ENCODE measurements at regions not wholly inside any gene's neighbourhood (a gene's known extent, or its start where the extent isn't known, plus 50 kb on each side); places are given as distances from the start of the nearest gene placed in this dataset.
"Not testable (repeated sequence)": the region's sequence is repeated elsewhere in the genome, so short reads cannot be mapped to it uniquely, and the experiment has no call there.

DNA sequence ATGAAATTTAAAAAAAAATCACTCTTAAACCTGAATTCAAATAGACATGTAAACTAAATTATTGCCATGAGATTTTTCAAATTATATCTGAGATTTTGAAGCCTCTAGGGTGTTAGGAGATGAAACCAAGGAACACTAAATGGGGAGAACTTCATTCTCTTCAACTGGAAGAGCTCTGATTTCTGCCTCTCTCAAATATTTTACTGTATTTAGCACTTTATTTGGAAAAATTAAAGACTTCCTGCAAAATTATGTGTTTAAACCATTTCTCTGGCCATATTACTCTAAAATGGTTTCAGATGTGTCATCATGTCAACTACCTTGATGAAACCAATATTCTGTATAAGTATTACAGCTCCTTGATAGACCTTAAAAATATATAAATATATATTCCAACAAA lies 1571.6 kb upstream of the PRR20A start:
- DNase-seq, result no peak

DNA sequence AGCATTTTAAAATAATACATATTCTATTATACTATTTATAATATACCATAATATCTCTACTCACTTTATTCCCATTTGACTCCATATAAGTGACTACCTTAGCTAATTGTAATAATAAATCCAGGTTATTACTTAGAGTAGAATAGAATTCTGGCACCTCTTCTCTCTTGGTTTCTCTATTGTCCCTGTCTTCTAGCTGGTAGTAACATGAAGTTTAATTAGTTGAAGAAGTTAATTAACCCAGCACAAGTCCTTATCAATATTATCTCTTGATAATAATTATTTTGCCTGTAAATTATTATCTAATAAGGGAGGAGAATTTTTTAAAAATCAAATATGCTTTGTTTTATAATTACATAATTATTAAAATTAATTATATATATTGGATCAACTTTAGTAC lies 1571.2 kb upstream of the PRR20A start:
- no peak for DNase-seq

- DNase-seq, result no peak
These were observed 1570.3 kb upstream of the PRR20A start for GRCh38 chr13:55570371-55570770.

- no peak for DNase-seq
These were observed 1569.4 kb upstream of the PRR20A start for GRCh38 chr13:55571237-55571867.

DNA sequence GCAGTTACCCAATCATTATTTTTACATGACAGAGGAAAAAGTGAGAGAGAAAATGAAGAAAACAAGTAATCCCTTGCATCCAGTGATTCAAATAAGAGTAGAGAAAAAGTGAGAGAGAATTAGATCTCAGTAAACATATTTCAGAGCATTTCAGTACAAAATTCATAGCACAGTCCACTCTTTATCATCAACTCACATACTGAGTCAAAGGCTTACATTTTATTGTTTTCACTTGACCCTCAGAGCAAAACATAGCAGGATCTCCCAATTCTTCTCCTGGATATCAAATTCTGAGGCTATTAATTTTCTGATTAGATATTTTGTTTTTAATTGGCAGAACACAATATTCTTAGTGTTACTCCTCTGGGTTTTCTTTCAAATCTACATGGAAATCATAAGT lies 1568.3 kb upstream of the PRR20A start:
- no peak for DNase-seq

- no peak for DNase-seq
These were observed 1567.9 kb upstream of the PRR20A start for GRCh38 chr13:55572862-55573261.

GRCh38 chr13:55573565-55573964 lies 1567.2 kb upstream of the PRR20A start:
- no peak for DNase-seq

DNA sequence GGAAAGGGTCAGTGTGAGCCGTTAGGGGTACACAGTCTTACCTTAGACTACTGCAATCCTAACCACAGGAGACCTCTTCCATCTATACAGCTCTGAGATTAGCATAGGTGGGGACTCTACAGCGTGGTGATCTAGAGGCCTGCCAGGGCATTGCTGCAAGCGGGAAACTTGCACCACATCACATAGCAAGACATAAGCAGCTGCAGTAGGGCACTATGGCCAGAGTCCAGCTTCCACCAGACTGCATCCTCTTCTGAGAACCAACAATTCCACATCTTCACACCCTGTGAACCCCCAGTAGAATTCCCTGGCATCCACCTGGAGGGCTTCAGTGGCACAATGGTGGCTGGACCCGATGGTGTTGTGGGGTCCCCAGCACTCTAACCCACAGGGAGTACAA lies 1564.3 kb upstream of the PRR20A start:
- DNase-seq, result no peak

DNA sequence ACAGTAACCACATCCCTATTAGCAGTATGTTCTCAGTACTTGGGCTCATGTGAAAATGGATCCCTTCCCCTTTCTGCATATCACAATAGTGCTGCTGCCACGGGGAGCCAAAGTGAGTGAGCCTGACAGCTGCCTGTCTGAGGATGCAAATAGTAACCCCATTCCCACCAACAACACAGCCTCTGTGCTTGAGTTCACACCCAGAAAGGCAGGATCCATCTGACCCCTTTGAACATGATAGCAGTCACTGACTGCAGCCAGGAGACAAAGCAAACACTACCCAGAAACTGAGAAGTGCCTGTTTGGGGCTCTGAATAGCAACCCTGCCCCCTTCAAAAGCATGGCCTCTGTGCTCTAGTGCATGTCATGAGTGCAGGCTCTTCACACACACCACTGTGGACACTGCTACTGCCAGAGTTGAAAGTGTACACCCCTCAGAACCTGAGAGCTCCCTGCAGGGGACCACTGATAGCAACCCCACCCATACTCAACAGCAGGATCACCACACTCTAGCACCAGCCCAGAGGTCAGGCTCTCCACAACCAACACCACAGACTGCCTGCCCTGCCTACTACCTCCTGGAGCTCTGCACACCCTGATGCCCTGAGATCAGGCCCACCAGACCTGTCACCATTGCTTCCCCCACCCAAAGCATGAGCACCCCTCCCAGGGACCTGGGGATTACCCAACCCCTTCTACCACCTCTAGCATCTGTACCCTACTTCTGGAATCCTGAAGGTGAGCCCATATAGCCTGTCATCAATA lies 1563.5 kb upstream of the PRR20A start:
- no peak for DNase-seq

DNA sequence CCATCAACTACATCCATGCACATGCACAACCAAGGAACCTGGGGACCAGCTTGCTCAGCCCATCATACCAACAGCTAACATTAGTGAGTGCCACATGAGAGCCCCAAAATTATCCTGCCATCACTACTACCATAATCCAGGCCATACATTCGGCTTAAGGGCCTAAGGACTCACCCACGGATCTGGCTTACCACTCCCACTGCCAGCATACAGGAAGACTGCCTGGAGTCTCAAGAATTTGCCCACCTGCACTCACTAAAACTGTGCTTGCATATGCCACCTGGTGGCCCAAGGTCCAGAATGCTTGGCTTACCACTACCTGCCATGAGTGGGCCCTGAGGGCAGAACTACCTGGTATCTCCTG lies 1562.9 kb upstream of the PRR20A start:
- no peak for DNase-seq

GRCh38 chr13:55582294-55582693 lies 1558.4 kb upstream of the PRR20A start:
- DNase-seq, result not testable (repeated sequence)

GRCh38 chr13:55583953-55584593 lies 1556.6 kb upstream of the PRR20A start:
- DNase-seq, result no peak

DNA sequence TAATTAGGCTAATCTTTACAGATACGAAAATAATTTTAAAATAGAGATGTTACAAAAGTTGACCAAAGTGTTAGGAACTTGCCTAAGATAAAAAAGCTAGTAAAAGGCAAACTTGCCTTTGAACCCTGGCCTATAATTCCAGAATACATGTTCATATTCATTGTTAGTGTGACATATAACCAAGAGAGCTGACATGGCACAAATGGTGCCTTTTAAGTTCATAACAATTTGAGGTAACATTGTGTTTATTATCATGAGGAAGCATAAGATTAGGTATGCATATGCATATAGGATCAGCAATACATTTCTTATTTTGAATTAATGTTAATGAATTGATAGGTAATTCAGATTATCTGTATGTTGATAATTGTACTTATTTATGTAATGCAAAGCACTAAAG lies 1537.9 kb upstream of the PRR20A start:
- no peak for DNase-seq

DNA sequence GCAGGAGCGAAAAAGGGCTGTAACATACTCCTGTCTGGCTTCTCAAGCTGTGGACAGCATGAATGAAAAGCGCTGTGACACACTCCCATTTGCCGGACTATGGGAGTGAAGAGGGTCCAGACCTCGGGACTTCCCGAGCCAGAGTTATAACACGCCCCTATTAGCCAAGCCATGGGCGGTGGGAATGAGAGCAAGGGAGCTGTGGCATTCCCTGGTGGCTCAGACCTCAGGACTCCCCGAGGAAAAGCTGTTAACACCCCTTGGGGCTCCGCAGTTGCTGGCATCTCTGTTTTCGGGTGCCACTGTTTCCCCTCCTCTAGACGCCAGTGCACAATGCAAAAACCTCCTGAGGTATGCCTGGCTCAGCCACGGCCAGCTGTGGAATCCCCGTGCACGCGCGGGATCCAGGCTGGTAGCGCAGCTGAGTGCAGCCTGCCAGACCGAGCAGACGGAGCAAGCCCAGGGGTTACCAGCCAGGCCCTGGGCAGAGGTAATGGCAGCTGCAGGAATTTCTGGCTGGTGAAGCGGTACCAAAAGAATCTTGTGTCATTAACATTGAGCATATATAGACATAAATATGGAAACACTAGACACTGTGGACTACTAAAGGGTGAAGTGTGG lies 1534.6 kb upstream of the PRR20A start:
- DNase-seq, result no peak

DNA sequence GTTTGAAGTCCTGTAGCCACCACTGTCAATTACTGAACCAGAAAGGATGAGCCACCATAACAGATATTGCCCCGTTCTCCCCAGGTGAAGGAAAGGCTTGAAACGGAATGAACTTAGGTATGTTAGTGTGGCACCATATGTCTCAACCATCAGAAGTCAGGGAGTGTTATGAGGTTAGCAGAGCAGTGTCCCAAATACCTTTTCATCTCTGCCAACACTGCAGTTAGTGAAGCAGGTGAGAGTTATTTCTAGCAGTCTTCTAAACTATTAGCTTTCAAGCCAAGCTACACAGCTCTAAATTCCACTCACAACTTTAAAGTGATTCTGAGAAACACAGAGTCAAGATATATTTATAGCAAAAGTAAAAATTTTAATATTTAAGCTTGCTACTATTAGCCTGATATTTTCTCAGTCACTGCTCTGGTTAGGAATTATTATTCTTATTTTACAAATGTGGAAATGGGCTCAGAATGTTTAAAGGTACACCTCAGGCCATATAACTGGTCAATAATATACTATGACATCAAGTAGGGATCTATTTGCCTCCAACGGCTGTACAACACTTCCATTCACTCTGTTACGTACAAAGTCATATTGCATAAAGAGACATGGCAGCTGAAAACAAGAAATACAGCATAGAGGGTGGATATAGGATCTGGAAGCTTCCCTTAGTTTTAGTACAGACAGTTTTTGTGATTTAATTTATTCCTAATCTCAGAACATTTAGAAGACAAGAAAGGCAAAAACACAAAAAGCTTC lies 1527.1 kb upstream of the PRR20A start:
- DNase-seq, result no peak

GRCh38 chr13:55615081-55615480 lies 1525.6 kb upstream of the PRR20A start:
- DNase-seq, result no peak

DNA sequence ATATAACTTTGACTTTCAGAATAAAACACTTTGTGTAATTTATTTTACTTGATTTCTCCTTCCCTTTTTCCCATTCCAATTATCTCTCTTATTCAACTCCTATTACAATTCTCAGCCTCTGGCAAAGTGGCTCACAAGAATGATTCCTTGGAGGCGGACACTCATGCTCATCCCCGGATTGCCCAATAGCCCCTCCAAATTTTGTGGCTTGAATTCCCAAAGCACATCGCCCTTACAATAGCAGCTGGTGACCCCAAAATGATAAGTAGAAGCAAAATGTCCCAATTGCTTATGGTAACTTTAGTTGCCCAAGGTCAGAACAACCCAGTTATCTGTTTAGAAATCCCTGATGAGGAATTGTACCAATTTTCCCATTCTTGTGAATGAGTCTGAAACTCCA lies 1523.5 kb upstream of the PRR20A start:
- no peak for DNase-seq

DNA sequence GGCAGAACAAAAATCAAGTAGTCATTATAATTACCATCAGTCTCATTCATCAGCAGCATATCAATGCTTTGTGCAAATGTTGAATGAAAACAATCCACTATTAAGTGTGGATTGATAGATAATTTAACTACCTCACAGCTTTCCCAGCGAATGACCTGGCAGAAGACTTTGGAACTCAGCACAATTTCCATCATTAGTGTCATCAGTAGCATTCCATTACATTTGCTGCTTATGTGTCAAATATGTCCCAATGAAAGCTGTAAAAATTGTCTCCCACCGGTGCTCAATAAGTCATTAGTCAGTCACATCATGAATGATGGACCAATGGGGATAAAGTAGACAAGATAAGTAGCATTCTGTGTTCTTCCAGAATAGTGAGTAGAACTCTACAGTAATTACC lies 1513.5 kb upstream of the PRR20A start:
- no peak for DNase-seq

DNA sequence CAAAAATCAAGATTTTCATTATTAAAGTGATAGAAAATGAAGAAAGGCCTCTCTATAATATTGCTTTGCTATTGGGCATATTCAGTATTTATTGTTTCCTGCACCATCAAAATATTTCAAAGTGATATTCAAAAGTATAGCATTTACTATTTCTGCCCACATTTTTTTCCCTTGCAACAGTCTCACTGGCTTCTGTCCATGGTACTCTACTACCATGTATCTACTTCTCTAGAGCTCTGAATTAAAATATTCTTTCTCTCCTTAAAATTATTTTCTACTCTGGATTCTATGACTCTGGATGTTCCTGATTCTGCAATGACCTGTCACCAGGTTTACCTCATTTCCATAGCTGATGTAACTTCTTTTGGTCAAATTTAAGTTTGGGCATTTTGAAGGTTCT lies 1508.3 kb upstream of the PRR20A start:
- no peak for DNase-seq

GRCh38 chr13:55649485-55649884 lies 1491.2 kb upstream of the PRR20A start:
- no peak for DNase-seq

GRCh38 chr13:55652657-55653056 lies 1488.1 kb upstream of the PRR20A start:
- DNase-seq, result no peak

- no peak for DNase-seq
These were observed 1487.2 kb upstream of the PRR20A start for GRCh38 chr13:55653497-55653896.
